ENCODE measurements at regions not wholly inside any gene's neighbourhood (a gene's known extent, or its start where the extent isn't known, plus 50 kb on each side); places are given as distances from the start of the nearest gene placed in this dataset.

DNA sequence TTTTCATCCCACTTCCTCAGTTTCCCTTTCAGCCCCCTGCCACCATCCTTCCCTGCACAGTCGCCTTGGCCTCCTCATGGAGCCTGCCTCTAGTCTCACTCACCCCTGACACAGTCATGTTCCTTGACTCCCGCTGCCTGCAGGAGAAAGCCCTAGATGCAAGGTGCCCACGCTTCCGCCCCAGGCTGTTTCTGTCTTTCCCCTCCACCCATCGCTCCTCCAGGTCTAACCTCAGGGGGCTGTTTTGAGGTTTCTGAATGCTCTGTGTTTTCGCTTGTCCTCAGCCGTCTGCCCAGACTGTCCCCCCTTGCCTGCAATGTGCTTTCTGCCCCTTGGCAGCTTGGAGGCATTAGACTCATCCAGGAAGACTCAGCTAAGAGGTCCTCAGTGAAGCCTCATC lies 89.9 kb downstream of the EMX2 start:
- DNase-seq (no peak), ATAC-seq (ENCODE audit: insufficient read depth, low read depth) (no peak)
- H3K36me3 ChIP-seq (ENCODE audit: insufficient read depth, low read length) = no peaks in the 10 kb centered on the region
- no peak for TF ChIP-seq EZH2 (IDR thresholded peaks at IDR 0.05; ENCODE audit: borderline replicate concordance, low read depth, low read length, severe bottlenecking)
- TF ChIP-seq, protein P1, sequence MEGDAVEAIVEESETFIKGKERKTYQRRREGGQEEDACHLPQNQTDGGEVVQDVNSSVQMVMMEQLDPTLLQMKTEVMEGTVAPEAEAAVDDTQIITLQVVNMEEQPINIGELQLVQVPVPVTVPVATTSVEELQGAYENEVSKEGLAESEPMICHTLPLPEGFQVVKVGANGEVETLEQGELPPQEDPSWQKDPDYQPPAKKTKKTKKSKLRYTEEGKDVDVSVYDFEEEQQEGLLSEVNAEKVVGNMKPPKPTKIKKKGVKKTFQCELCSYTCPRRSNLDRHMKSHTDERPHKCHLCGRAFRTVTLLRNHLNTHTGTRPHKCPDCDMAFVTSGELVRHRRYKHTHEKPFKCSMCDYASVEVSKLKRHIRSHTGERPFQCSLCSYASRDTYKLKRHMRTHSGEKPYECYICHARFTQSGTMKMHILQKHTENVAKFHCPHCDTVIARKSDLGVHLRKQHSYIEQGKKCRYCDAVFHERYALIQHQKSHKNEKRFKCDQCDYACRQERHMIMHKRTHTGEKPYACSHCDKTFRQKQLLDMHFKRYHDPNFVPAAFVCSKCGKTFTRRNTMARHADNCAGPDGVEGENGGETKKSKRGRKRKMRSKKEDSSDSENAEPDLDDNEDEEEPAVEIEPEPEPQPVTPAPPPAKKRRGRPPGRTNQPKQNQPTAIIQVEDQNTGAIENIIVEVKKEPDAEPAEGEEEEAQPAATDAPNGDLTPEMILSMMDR (IDR thresholded peaks at IDR 0.05; ENCODE audit: borderline replicate concordance, extremely low read depth, low read length, poor library complexity, severe bottlenecking) = no peak
- no peak overlapping the region for H3K27ac ChIP-seq (ENCODE audit: low read length)
- H4K20me1 ChIP-seq (ENCODE audit: insufficient read depth, low read length) = no peaks in the 10 kb centered on the region
- H3K27me3 ChIP-seq (ENCODE audit: insufficient read depth, low read length, poor library complexity) = peaks cover 13% of the 10 kb centered on the region
- no peaks in the 10 kb centered on the region for H3K79me2 ChIP-seq (ENCODE audit: insufficient read depth, low read length)
- H2AFZ ChIP-seq (ENCODE audit: low read depth, low read length) = no peak overlapping the region
- no peak overlapping the region for H3K9ac ChIP-seq (ENCODE audit: low read depth, low read length)
- no peaks in the 10 kb centered on the region for H3K4me1 ChIP-seq (ENCODE audit: insufficient read depth, low read length)
- H3K9me3 ChIP-seq (ENCODE audit: insufficient read depth, low read length, severe bottlenecking) = no peaks in the 10 kb centered on the region
- H3K4me3 ChIP-seq (ENCODE audit: low read depth in 1 of 2, low read length in 2 of 2) = no peak overlapping the region
- no peak overlapping the region for H3K4me2 ChIP-seq (ENCODE audit: insufficient read depth, low read length)

DNA sequence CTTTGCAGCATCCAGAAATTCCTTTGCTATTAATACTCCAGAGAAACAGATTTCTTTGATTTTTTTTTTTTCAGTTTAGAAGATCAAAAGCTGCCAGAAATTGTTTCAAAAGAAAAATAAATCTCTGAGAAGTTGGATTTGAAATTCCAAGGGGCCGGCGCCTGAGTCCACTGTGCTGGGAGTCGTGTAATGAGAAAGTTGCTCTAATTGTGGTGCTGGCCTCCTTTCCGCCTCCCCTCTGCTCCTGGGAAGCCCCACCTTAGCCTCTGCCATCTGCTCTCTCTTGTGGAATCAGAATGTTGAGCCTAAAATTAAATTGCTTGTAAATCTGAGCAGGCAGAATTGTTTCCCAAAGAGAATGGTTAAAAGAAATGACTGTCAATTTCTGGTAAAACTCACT lies 93.3 kb downstream of the EMX2 start:
- Histone ChIP-seq H3K27me3 (ENCODE audit: insufficient read depth, low read length, poor library complexity) (peaks cover 9% of the 10 kb centered on the region), H3K4me1 (ENCODE audit: insufficient read depth, low read length) (no peaks in the 10 kb centered on the region), H3K4me3 (ENCODE audit: low read depth in 1 of 2, low read length in 2 of 2) (no peak overlapping the region), H3K9ac (ENCODE audit: low read depth, low read length) (no peak overlapping the region), H3K27ac (ENCODE audit: low read length) (no peak overlapping the region), H4K20me1 (ENCODE audit: insufficient read depth, low read length) (no peaks in the 10 kb centered on the region), H2AFZ (ENCODE audit: low read depth, low read length) (no peak overlapping the region), H3K4me2 (ENCODE audit: insufficient read depth, low read length) (no peak overlapping the region), H3K79me2 (ENCODE audit: insufficient read depth, low read length) (no peaks in the 10 kb centered on the region), H3K36me3 (ENCODE audit: insufficient read depth, low read length) (no peaks in the 10 kb centered on the region), H3K9me3 (ENCODE audit: insufficient read depth, low read length, severe bottlenecking) (no peaks in the 10 kb centered on the region)
- ATAC-seq (ENCODE audit: insufficient read depth, low read depth) (no peak), DNase-seq (no peak)
- TF ChIP-seq, protein P1 (IDR thresholded peaks at IDR 0.05; ENCODE audit: borderline replicate concordance, extremely low read depth, low read length, poor library complexity, severe bottlenecking) = no peak
- no peak for TF ChIP-seq EZH2 (IDR thresholded peaks at IDR 0.05; ENCODE audit: borderline replicate concordance, low read depth, low read length, severe bottlenecking)

DNA sequence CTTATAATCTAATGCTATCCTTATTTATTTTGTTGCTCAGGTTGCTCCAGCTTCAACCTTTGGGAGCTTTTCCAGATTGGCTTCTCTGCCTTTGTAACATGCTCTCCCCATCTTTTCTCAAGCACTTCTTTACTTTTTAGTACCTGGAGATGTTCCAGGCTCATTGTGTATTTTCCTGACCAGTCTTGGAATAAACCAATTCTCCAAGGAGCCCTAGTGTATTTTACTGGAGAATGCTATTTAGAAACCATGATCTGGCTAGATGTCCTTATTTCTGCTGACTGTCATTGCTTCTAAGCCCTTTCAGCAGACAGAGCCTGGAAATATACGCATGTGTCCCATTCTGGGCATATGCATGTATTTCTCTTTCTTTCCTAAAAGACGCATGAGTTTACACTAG lies 95.7 kb downstream of the EMX2 start:
- no peaks in the 10 kb centered on the region for H4K20me1 ChIP-seq (ENCODE audit: insufficient read depth, low read length)
- no peaks in the 10 kb centered on the region for H3K36me3 ChIP-seq (ENCODE audit: insufficient read depth, low read length)
- no peak for DNase-seq
- H3K27ac ChIP-seq (ENCODE audit: low read length) = no peak overlapping the region
- H2AFZ ChIP-seq (ENCODE audit: low read depth, low read length) = no peak overlapping the region
- TF ChIP-seq EZH2 (IDR thresholded peaks at IDR 0.05; ENCODE audit: borderline replicate concordance, low read depth, low read length, severe bottlenecking) = no peak
- TF ChIP-seq, protein P1 (IDR thresholded peaks at IDR 0.05; ENCODE audit: borderline replicate concordance, extremely low read depth, low read length, poor library complexity, severe bottlenecking) = no peak
- H3K4me3 ChIP-seq (ENCODE audit: low read depth in 1 of 2, low read length in 2 of 2) = no peak overlapping the region
- no peaks in the 10 kb centered on the region for H3K4me1 ChIP-seq (ENCODE audit: insufficient read depth, low read length)
- no peaks in the 10 kb centered on the region for H3K9me3 ChIP-seq (ENCODE audit: insufficient read depth, low read length, severe bottlenecking)
- no peak overlapping the region for H3K9ac ChIP-seq (ENCODE audit: low read depth, low read length)
- H3K27me3 ChIP-seq (ENCODE audit: insufficient read depth, low read length, poor library complexity) = peaks cover 9% of the 10 kb centered on the region
- no peaks in the 10 kb centered on the region for H3K79me2 ChIP-seq (ENCODE audit: insufficient read depth, low read length)
- ATAC-seq (ENCODE audit: insufficient read depth, low read depth) = no peak
- no peak overlapping the region for H3K4me2 ChIP-seq (ENCODE audit: insufficient read depth, low read length)

DNA sequence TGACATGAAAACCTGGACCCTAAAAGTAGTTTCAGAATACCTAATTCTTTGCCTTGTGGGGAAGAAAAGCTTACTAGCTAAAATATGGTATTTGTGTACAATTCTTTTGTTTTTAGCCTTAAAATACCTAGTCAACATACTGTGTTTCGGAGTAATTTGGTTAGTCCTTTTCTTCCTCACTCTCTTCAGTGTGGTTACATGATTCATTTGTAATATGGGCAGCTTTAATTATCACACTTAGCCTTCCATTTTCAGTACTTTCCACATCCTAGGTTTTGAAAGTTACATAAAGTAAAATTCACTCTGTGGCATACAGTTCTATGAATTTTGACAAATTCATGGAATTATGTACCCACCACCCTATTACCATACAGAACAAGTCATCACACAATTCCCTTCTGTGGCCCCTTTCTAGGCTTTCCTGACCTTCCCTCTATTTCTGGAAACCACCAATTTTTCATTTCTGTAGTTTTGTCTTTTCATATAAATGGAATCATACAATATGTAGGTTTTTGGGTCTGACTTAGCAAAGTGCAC lies 96.2 kb downstream of the EMX2 start:
- Histone ChIP-seq H3K27me3 (ENCODE audit: insufficient read depth, low read length, poor library complexity) (peaks cover 9% of the 10 kb centered on the region), H3K4me2 (ENCODE audit: insufficient read depth, low read length) (no peak overlapping the region), H3K9me3 (ENCODE audit: insufficient read depth, low read length, severe bottlenecking) (no peaks in the 10 kb centered on the region), H3K4me1 (ENCODE audit: insufficient read depth, low read length) (no peaks in the 10 kb centered on the region), H2AFZ (ENCODE audit: low read depth, low read length) (no peak overlapping the region), H4K20me1 (ENCODE audit: insufficient read depth, low read length) (no peaks in the 10 kb centered on the region), H3K36me3 (ENCODE audit: insufficient read depth, low read length) (no peaks in the 10 kb centered on the region), H3K79me2 (ENCODE audit: insufficient read depth, low read length) (no peaks in the 10 kb centered on the region), H3K9ac (ENCODE audit: low read depth, low read length) (no peak overlapping the region), H3K4me3 (ENCODE audit: low read depth in 1 of 2, low read length in 2 of 2) (no peak overlapping the region), H3K27ac (ENCODE audit: low read length) (no peak overlapping the region)
- ATAC-seq (ENCODE audit: insufficient read depth, low read depth) = no peak
- no peak for DNase-seq
- TF ChIP-seq, protein P1 (IDR thresholded peaks at IDR 0.05; ENCODE audit: borderline replicate concordance, extremely low read depth, low read length, poor library complexity, severe bottlenecking) = no peak
- no peak for TF ChIP-seq EZH2 (IDR thresholded peaks at IDR 0.05; ENCODE audit: borderline replicate concordance, low read depth, low read length, severe bottlenecking)
